ENCODE measurements at regions not wholly inside any gene's neighbourhood (a gene's known extent, or its start where the extent isn't known, plus 50 kb on each side); places are given as distances from the start of the nearest gene placed in this dataset.

DNA sequence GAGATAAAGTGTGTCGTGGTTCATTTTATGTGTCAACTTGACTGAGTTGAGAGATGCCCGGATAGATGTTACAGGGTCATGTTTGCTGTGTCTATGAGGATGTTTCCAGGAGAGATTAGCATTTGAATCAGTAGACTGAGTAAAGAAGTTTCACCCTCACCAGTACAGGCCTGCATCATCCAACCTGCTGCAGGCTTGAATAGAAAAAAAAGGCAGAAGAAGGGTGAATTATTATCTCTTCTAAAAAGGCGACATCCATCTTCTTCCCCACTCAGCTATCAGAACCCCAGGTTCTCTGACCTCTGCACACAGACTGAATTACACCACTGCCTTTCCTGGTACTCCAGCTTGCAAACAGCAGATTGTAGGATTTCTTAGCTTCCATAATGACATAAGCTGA lies 1293.7 kb upstream of the FLRT2 start:
- no peak for TF ChIP-seq CTCF (IDR thresholded peaks at IDR 0.05)
- TF ChIP-seq ZFX (IDR thresholded peaks at IDR 0.05; ENCODE audit: borderline replicate concordance) = no peak

Measured in 22Rv1 (cell line).